NCI-H1694 (cell line): ENCODE measurements at regions not wholly inside any gene's neighbourhood (a gene's known extent, or its start where the extent isn't known, plus 50 kb on each side); places are given as distances from the start of the nearest gene placed in this dataset.

Source experiments
- DNase-seq: peaks from one replicate; lab custom pipeline; 2025; lab: John Stamatoyannopoulos, UW

GRCh38 chr6:165229216-165229615, 80.2 kb downstream of the C6orf118 start:
- DNase-seq = no peak

- DNase-seq = no peak
Measured at GRCh38 chr6:165227644-165228329, 81.6 kb downstream of the C6orf118 start.

- no peak for DNase-seq
Measured at GRCh38 chr6:165223736-165224135, 85.7 kb downstream of the C6orf118 start.

GRCh38 chr6:165223101-165223500, 86.3 kb downstream of the C6orf118 start:
- DNase-seq = no peak

- DNase-seq = no peak
Measured at GRCh38 chr6:165222315-165223025, 86.9 kb downstream of the C6orf118 start.

GRCh38 chr6:165220045-165220444, 89.4 kb downstream of the C6orf118 start:
- DNase-seq = no peak

- no peak for DNase-seq
Measured at GRCh38 chr6:165219629-165220028, 89.8 kb downstream of the C6orf118 start.

GRCh38 chr6:165218829-165219228, 90.6 kb downstream of the C6orf118 start:
- no peak for DNase-seq

GRCh38 chr6:165206798-165207197, 102.6 kb downstream of the C6orf118 start:
- DNase-seq = no peak

- DNase-seq = no peak
Measured at GRCh38 chr6:165205632-165206031, 103.8 kb downstream of the C6orf118 start.

- no peak for DNase-seq
Measured at GRCh38 chr6:165204807-165205545, 104.4 kb downstream of the C6orf118 start.

GRCh38 chr6:165200178-165200577, 109.2 kb downstream of the C6orf118 start:
- DNase-seq = no peak

- no peak for DNase-seq
Measured at GRCh38 chr6:165191461-165191860, 117.9 kb downstream of the C6orf118 start.

GRCh38 chr6:165186441-165187205, 122.8 kb downstream of the C6orf118 start:
- DNase-seq = no peak

GRCh38 chr6:165186041-165186440, 123.4 kb downstream of the C6orf118 start:
- no peak for DNase-seq

GRCh38 chr6:165184192-165184979, 125.0 kb downstream of the C6orf118 start:
- DNase-seq = no peak

- DNase-seq = no peak
Measured at GRCh38 chr6:165183496-165184140, 125.8 kb downstream of the C6orf118 start.

- no peak for DNase-seq
Measured at GRCh38 chr6:165183071-165183470, 126.3 kb downstream of the C6orf118 start.

- DNase-seq = no peak
Measured at GRCh38 chr6:165181951-165182414, 127.4 kb downstream of the C6orf118 start.

- no peak for DNase-seq
Measured at GRCh38 chr6:165178056-165178455, 131.3 kb downstream of the C6orf118 start.

GRCh38 chr6:165173484-165173883, 135.9 kb downstream of the C6orf118 start:
- no peak for DNase-seq
